ENCODE measurements at regions not wholly inside any gene's neighbourhood (a gene's known extent, or its start where the extent isn't known, plus 50 kb on each side); places are given as distances from the start of the nearest gene placed in this dataset.

DNA sequence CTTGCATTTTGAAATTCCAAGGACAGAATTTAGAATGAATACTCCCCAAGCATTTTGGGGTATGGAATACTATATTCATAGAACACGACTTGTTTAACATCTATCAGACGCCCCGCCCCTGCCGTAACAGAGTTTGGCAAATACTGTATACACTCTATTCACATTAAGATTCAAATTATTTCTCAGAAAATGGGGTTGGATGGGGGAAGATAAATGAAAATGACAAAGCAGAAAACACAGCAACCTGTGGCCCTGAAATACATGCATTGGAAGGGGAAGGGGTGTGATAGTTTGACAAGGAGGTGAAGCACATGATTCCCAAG, 634.6 kb upstream of the SLC39A10 start:
- peaks cover 7% of the 10 kb centered on the region for H3K9me3 Mint-ChIP-seq (ENCODE audit: unreplicated experiment)
- no peaks in the 10 kb centered on the region for H3K27me3 Mint-ChIP-seq (ENCODE audit: insufficient read depth, unreplicated experiment)
- peaks cover 16% of the 10 kb centered on the region for H3K4me1 Mint-ChIP-seq (ENCODE audit: insufficient read depth, unreplicated experiment)
- TF ChIP-seq, protein P1, sequence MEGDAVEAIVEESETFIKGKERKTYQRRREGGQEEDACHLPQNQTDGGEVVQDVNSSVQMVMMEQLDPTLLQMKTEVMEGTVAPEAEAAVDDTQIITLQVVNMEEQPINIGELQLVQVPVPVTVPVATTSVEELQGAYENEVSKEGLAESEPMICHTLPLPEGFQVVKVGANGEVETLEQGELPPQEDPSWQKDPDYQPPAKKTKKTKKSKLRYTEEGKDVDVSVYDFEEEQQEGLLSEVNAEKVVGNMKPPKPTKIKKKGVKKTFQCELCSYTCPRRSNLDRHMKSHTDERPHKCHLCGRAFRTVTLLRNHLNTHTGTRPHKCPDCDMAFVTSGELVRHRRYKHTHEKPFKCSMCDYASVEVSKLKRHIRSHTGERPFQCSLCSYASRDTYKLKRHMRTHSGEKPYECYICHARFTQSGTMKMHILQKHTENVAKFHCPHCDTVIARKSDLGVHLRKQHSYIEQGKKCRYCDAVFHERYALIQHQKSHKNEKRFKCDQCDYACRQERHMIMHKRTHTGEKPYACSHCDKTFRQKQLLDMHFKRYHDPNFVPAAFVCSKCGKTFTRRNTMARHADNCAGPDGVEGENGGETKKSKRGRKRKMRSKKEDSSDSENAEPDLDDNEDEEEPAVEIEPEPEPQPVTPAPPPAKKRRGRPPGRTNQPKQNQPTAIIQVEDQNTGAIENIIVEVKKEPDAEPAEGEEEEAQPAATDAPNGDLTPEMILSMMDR (IDR thresholded peaks at IDR 0.05; ENCODE audit: unreplicated experiment), result no peak
- CTCF ChIA-PET, result interaction anchor here (0.5 kb wide), 1 partner anchor 78 kb away, joined by 4 read pairs; no protein-coding TSS in a partner anchor
- no peak for DNase-seq (ENCODE audit: unreplicated experiment)
- POLR2A ChIA-PET, result interaction anchor here (0.7 kb wide), 1 partner anchor 10 kb away, joined by 3 read pairs; no protein-coding TSS in a partner anchor
- H3K4me3 Mint-ChIP-seq (ENCODE audit: unreplicated experiment), result no peak overlapping the region
- no TSS peak for BruUV-seq (replicated peaks)
- H3K27ac Mint-ChIP-seq (ENCODE audit: low read depth, unreplicated experiment), result no peak overlapping the region
- intact Hi-C loops (cut with micrococcal nuclease), result no loop called here
- H3K36me3 Mint-ChIP-seq (ENCODE audit: insufficient read depth, unreplicated experiment), result no peaks in the 10 kb centered on the region

DNA sequence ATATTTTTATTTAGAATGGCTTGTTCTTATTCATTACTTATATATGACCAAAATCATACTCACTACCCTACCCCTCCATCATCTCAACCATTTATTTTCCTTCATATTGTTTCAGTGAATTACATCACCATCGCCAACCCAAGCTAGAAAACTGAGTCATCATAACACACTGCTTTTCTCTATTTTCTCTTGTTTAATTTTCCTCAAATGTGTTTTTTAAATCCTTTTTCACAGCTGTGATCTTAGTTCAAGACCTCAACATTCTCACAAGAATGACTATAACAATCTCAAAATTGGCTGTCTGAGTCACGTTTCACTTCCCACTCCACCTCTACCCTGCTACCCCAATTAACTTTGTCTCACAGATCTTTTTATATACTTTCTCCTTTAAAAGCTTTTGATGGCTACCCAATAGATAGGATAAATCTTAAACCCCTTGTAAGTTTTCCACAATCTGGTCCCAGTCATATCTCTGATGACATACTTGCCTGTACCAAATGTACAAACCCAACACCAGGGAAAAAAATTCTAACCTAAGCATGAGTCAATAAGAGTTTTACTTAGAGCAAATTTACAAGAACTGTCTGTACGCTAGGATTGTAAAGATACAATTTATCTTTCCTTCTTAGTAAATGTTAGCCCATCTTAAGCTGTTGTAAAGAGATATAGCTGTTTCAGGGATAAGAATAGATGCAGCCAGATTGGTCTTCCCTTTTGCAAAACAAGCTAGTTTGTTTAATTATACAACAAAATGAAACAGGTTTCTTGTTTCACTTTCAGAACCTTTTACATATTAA, 635.1 kb upstream of the SLC39A10 start:
- BruUV-seq (replicated peaks), result no TSS peak
- Mint-ChIP-seq H3K4me3 (ENCODE audit: unreplicated experiment) (no peak overlapping the region), H3K4me1 (ENCODE audit: insufficient read depth, unreplicated experiment) (peaks cover 16% of the 10 kb centered on the region), H3K9me3 (ENCODE audit: unreplicated experiment) (peaks cover 7% of the 10 kb centered on the region), H3K27me3 (ENCODE audit: insufficient read depth, unreplicated experiment) (no peaks in the 10 kb centered on the region), H3K36me3 (ENCODE audit: insufficient read depth, unreplicated experiment) (no peaks in the 10 kb centered on the region), H3K27ac (ENCODE audit: low read depth, unreplicated experiment) (no peak overlapping the region)
- TF ChIP-seq, protein P1 (IDR thresholded peaks at IDR 0.05; ENCODE audit: unreplicated experiment), result no peak
- ChIA-PET POLR2A (interaction anchor here (0.7 kb wide), 1 partner anchor 10 kb away, joined by 3 read pairs; no protein-coding TSS in a partner anchor), CTCF (interaction anchor here (0.6 kb wide), 1 partner anchor 260 kb away, joined by 3 read pairs; no protein-coding TSS in a partner anchor)
- no peak for DNase-seq (ENCODE audit: unreplicated experiment)
- intact Hi-C loops (cut with micrococcal nuclease), result no loop called here

DNA sequence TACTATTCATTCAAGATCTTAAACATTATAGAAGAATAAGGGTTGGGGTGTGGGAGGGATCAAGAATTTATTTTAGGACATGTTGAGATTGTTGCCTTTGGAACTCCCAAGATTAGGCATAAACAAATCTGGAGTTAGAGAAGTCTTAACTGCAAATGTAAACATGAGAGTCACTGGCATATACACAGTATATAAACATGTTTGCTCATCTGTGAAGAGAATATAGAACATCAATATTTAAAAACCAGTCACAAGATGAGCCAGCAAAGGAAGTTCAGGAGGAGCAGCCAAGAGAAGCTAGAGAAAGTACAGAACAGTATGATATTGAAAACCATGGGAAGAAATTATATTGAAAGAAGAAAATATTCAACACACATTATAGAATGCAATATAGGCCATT, 638.6 kb upstream of the SLC39A10 start:
- H3K4me3 Mint-ChIP-seq (ENCODE audit: unreplicated experiment), result no peak overlapping the region
- TF ChIP-seq, protein P1 (IDR thresholded peaks at IDR 0.05; ENCODE audit: unreplicated experiment), result no peak
- H3K9me3 Mint-ChIP-seq (ENCODE audit: unreplicated experiment), result peaks cover 7% of the 10 kb centered on the region
- ChIA-PET POLR2A (interaction anchor here (0.7 kb wide), 1 partner anchor 638 kb away, joined by 3 read pairs; the partner anchor contains the start of gene SLC39A10), CTCF (no interaction called here)
- no TSS peak for BruUV-seq (replicated peaks)
- DNase-seq (ENCODE audit: unreplicated experiment), result no peak
- H3K27ac Mint-ChIP-seq (ENCODE audit: low read depth, unreplicated experiment), result no peak overlapping the region
- intact Hi-C loops (cut with micrococcal nuclease), result no loop called here
- H3K36me3 Mint-ChIP-seq (ENCODE audit: insufficient read depth, unreplicated experiment), result no peaks in the 10 kb centered on the region
- no peaks in the 10 kb centered on the region for H3K27me3 Mint-ChIP-seq (ENCODE audit: insufficient read depth, unreplicated experiment)
- peaks cover 7% of the 10 kb centered on the region for H3K4me1 Mint-ChIP-seq (ENCODE audit: insufficient read depth, unreplicated experiment)

DNA sequence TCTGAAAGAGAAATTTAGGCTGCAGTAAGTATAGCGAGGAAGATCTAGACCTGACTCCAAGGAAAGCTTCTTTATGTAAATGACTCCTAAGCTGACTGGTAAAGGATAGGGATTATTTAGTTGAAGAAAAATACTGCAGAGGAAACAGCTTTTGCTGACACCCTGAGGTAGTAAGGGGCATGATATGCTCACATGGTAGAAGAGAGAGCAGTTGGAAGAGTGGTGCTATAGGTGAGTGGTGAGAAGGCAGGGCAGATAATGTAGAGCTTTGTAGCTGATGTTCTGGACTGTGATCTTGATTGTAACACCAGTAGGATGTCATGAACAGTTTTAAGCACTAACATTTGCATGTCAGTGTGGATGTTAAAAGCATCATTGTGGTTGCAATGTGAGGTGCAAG, 639.1 kb upstream of the SLC39A10 start:
- CTCF ChIA-PET, result no interaction called here
- H3K4me1 Mint-ChIP-seq (ENCODE audit: insufficient read depth, unreplicated experiment), result peaks cover 7% of the 10 kb centered on the region
- no peak for DNase-seq (ENCODE audit: unreplicated experiment)
- H3K36me3 Mint-ChIP-seq (ENCODE audit: insufficient read depth, unreplicated experiment), result no peaks in the 10 kb centered on the region
- H3K27ac Mint-ChIP-seq (ENCODE audit: low read depth, unreplicated experiment), result no peak overlapping the region
- TF ChIP-seq, protein P1 (IDR thresholded peaks at IDR 0.05; ENCODE audit: unreplicated experiment), result no peak
- BruUV-seq (replicated peaks), result no TSS peak
- no peaks in the 10 kb centered on the region for H3K27me3 Mint-ChIP-seq (ENCODE audit: insufficient read depth, unreplicated experiment)
- peaks cover 7% of the 10 kb centered on the region for H3K9me3 Mint-ChIP-seq (ENCODE audit: unreplicated experiment)
- H3K4me3 Mint-ChIP-seq (ENCODE audit: unreplicated experiment), result no peak overlapping the region
- POLR2A ChIA-PET, result interaction anchor here (0.7 kb wide), 1 partner anchor 639 kb away, joined by 3 read pairs; the partner anchor contains the start of gene SLC39A10
- intact Hi-C loops (cut with micrococcal nuclease), result no loop called here
